Type B pancreatic cell (in vitro differentiated cells): ENCODE measurements at regions not wholly inside any gene's neighbourhood (a gene's known extent, or its start where the extent isn't known, plus 50 kb on each side); places are given as distances from the start of the nearest gene placed in this dataset.

Experiments
- DNase-seq: peaks from one replicate; pipeline ENCODE4 v3.0.0; 2021; ENCODE audit warnings: mixed read lengths; ENCODE audit not compliant: unreplicated experiment; ENCODE audit errors: extremely low spot score
- H3K27ac Mint-ChIP-seq: 2 replicates; pipeline ENCODE4 v1.8.0; 2021; ENCODE audit warnings: mild to moderate bottlenecking, mixed read lengths
- H3K27me3 Mint-ChIP-seq: 2 replicates; pipeline ENCODE4 v1.8.0; 2021; ENCODE audit warnings: mixed read lengths
- H3K36me3 Mint-ChIP-seq: 2 replicates; pipeline ENCODE4 v1.8.0; 2021; ENCODE audit warnings: mixed read lengths
- H3K4me1 Mint-ChIP-seq: one replicate; pipeline ENCODE4 v1.8.0; 2021; ENCODE audit warnings: mixed read lengths; ENCODE audit not compliant: unreplicated experiment
- H3K4me3 Mint-ChIP-seq: 2 replicates; pipeline ENCODE4 v1.8.0; 2021; ENCODE audit warnings: mild to moderate bottlenecking, mixed read lengths
- H3K9me3 Mint-ChIP-seq: 2 replicates; pipeline ENCODE4 v1.8.0; 2021; ENCODE audit warnings: mixed read lengths
- TF ChIP-seq, protein P1 (sequence below): fragments of 200-600 bp; sonication (generic); conservative IDR thresholded peaks from 2 replicates; pipeline ENCODE4 v1.5.0; 2021; ENCODE audit warnings: antibody characterized with exemption, mild to moderate bottlenecking

DNA sequence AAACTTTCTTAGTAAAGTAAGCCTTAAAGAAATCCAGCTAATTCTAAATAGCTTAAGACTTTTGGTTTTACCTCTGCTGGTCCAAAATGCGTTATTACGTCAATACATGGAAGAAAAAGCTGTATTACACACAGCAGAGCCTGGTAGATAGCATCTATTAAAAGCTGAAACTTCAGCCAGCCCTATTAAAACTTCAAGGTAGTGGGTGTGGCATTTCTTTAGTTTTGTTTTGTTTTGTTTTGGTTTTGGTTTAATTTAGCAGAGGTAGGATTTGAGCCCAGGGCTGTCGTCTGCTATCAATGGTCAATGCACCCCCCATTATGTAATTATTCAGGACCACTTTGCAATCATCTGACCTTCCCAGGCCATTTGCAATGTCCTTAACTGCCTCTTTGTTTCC lies 318.4 kb upstream of the MAF start:
- Mint-ChIP-seq H3K9me3 (no peaks in the 10 kb centered on the region), H3K36me3 (no peaks in the 10 kb centered on the region), H3K27ac (no peak overlapping the region), H3K4me3 (no peak overlapping the region), H3K27me3 (no peaks in the 10 kb centered on the region), H3K4me1 (peaks cover 9% of the 10 kb centered on the region)
- DNase-seq = no peak
- TF ChIP-seq, protein P1, sequence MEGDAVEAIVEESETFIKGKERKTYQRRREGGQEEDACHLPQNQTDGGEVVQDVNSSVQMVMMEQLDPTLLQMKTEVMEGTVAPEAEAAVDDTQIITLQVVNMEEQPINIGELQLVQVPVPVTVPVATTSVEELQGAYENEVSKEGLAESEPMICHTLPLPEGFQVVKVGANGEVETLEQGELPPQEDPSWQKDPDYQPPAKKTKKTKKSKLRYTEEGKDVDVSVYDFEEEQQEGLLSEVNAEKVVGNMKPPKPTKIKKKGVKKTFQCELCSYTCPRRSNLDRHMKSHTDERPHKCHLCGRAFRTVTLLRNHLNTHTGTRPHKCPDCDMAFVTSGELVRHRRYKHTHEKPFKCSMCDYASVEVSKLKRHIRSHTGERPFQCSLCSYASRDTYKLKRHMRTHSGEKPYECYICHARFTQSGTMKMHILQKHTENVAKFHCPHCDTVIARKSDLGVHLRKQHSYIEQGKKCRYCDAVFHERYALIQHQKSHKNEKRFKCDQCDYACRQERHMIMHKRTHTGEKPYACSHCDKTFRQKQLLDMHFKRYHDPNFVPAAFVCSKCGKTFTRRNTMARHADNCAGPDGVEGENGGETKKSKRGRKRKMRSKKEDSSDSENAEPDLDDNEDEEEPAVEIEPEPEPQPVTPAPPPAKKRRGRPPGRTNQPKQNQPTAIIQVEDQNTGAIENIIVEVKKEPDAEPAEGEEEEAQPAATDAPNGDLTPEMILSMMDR = no peak

DNA sequence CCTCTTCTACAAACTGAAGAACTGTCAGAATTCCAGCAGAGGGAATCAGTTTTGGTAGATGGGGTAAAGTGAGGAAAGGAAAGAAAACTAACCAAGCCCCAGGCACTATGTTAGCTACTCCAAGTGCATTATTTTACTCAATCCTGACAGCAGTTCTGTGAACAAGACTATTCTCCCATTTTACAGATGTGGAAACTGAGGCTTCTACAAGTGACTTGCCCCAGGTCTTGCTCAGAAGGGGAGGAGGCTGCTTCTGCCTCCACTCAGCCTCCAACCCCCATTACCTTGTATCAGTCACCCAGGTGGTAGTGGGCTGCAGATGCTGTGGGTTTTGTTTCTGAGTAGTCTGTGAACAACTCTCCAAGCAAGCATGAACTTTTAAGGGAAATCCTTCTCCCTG lies 315.2 kb upstream of the MAF start:
- TF ChIP-seq, protein P1 = no peak
- no peak overlapping the region for H3K4me3 Mint-ChIP-seq
- H3K4me1 Mint-ChIP-seq = peaks cover 11% of the 10 kb centered on the region
- no peaks in the 10 kb centered on the region for H3K36me3 Mint-ChIP-seq
- DNase-seq = no peak
- H3K9me3 Mint-ChIP-seq = no peaks in the 10 kb centered on the region
- H3K27ac Mint-ChIP-seq = no peak overlapping the region
- H3K27me3 Mint-ChIP-seq = no peaks in the 10 kb centered on the region

DNA sequence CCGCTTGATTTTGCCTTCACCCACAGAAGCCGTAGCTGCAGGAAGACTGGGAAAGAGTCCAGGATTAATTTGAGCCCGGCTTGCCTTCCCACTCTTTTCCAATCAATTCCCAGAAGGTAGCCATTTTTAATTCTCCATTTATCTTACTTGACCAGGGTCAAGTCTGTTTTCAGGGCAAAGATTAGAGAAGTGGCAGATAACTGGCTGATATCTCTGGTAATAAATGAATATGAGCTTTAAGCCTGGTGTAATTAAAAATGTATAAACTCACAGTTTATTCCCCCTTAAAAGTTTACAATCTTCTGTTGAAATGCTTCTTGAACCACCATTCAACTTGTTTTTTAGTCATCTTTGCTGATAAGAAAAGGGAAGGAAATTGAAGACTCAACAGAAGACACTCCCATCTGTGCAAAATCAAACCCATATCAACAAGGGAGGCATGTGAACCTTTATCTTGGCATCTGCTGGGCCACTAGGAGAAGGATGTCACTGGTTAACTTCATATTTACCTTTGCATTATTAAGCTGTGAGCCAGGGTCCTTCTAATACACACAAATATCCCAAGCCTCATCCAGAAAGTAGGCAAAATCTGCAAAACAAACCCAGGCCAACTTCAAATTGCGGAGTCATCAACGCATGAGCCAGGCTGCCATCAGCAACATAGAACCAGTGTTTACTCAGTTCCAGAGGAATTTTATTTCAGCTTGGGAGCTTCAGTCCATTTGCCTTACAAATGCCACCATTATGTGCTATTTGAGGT lies 314.6 kb upstream of the MAF start:
- Mint-ChIP-seq H3K27ac (no peak overlapping the region), H3K9me3 (no peaks in the 10 kb centered on the region), H3K4me1 (peaks cover 9% of the 10 kb centered on the region), H3K27me3 (no peaks in the 10 kb centered on the region), H3K36me3 (no peaks in the 10 kb centered on the region), H3K4me3 (no peak overlapping the region)
- TF ChIP-seq, protein P1 = no peak
- no peak for DNase-seq

DNA sequence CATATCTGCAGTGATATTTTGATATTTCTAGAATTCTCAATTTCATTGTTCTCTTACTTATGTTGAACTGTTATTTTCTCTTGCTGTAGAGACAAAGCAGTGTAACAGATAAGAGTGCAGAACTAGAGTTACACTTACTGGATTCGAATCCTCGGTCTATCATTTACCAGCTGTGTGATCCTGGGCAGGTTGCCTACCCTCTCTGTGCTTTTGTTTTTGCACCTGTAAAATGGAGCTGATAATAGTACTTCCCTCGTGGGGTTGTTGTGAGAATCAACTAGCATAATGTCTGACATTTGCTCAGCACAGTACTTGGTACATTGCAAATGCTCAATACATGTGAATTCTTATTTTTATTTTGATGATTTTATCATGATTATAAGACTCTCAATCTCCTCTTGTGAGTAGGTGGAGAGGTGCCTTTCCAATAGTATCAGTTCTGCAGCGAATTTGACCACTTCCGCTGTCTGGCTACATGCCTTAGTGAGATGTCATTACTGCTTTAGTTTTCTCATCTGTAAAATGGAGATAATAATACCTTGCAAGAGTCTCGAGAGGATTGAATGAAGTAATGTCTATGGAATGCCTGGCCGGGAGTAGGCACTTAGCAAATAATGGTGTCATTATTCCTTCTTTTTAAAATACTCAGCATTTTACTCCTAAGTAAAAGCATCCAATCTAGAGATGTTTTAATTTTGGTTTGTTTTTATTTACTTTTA lies 312.2 kb upstream of the MAF start:
- no peaks in the 10 kb centered on the region for H3K27me3 Mint-ChIP-seq
- H3K4me3 Mint-ChIP-seq = no peak overlapping the region
- no peaks in the 10 kb centered on the region for H3K9me3 Mint-ChIP-seq
- peaks cover 14% of the 10 kb centered on the region for H3K4me1 Mint-ChIP-seq
- no peak for DNase-seq
- no peak overlapping the region for H3K27ac Mint-ChIP-seq
- H3K36me3 Mint-ChIP-seq = no peaks in the 10 kb centered on the region
- TF ChIP-seq, protein P1 = no peak

DNA sequence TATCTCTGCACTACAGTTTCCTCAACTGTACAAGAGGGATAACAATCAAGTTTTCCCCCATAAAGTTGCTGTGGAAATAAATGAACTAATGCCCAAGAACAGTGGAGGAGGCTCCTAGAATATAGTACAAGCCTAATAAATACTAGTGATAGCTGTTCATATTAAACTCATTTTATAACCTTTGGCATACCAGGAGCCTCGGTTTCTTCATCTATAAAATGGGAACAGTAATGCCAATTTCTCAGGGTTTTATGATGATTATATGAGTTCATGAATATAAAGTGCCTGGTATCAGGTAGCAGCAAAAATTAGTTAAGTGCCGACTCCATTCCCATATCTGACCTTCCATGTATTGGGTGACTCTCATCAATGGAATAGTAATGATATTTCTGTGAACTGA lies 311.1 kb upstream of the MAF start:
- TF ChIP-seq, protein P1 = no peak
- no peak for DNase-seq
- no peaks in the 10 kb centered on the region for H3K27me3 Mint-ChIP-seq
- H3K9me3 Mint-ChIP-seq = no peaks in the 10 kb centered on the region
- no peaks in the 10 kb centered on the region for H3K36me3 Mint-ChIP-seq
- peaks cover 14% of the 10 kb centered on the region for H3K4me1 Mint-ChIP-seq
- H3K27ac Mint-ChIP-seq = no peak overlapping the region
- no peak overlapping the region for H3K4me3 Mint-ChIP-seq
